NB4 (cell line): ENCODE measurements at regions not wholly inside any gene's neighbourhood (a gene's known extent, or its start where the extent isn't known, plus 50 kb on each side); places are given as distances from the start of the nearest gene placed in this dataset.

ENCODE experiments used
- CTCF ChIP-seq: IDR thresholded peaks from one replicate; pipeline ENCODE4 v1.5.1; 2012; ENCODE audit warnings: low read depth, low read length
- MYC ChIP-seq: IDR thresholded peaks from 2 replicates; pipeline ENCODE4 v1.6.1; 2011; ENCODE audit warnings: low read depth, low read length

DNA sequence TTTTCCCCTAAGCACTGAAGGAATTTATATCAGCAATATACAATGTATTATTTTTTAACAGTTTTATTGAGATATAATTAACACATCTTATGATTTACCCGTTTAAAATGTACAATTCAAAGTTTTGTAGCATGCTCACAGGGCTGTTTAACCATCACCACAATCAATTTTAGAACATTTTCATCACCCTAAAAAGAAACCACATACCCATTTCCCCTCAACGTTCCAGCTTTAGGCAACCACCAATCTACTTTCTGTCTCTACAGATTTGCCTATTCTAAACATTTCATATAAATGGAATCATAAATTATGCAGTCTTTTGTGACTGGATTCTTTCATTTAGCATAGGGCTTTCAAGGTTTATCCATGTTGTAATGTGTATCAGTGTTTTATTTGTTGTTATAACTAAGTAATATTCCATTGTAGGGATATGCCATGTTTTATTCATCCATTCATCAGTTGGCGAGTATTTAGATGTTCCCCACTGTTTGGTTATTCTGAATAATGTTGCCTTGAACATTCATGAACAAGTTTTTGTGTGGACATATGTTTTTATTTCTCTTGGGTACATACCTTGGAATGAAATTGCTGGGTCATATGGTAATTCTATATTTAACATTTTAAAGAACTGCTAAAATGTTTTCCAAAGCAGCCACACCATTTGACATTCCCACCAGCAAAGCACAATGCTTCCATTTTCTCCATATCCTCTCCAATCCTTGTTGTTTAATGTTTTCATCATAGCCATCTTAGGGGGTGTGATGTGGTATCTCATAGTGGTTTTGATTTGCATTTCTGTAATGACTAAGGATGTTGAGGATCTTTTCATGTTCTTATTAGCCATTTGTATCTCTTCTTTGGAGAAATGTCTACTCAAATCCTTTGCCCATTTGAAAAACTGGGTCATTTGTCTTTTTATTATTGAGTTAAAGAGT lies 188.5 kb downstream of the TM2D1 start:
- TF ChIP-seq CTCF (no peak), MYC (no peak)
